GM23338 (cell line): ENCODE measurements at regions not wholly inside any gene's neighbourhood (a gene's known extent, or its start where the extent isn't known, plus 50 kb on each side); places are given as distances from the start of the nearest gene placed in this dataset.

ENCODE experiments used
- CREB1 ChIP-seq: fragments of 250-450 bp; sonication (Bioruptor Pico); IDR thresholded peaks from 2 replicates; pipeline ENCODE4 v1.5.0; 2020; ENCODE audit warnings: low read depth, mild to moderate bottlenecking, moderate library complexity
- EZH2 ChIP-seq: fragments of 200-600 bp; sonication (generic); IDR thresholded peaks from one replicate; pipeline ENCODE4 v1.8.0; 2017; ENCODE audit warnings: antibody characterized with exemption, mild to moderate bottlenecking, low read depth; ENCODE audit not compliant: unreplicated experiment
- EZH2phosphoT487 ChIP-seq: fragments of 200-600 bp; sonication (generic); IDR thresholded peaks from one replicate; pipeline ENCODE4 v1.8.1; 2018; ENCODE audit warnings: antibody characterized with exemption; ENCODE audit not compliant: unreplicated experiment
- JUNB ChIP-seq: IDR thresholded peaks from one replicate; pipeline ENCODE4 v1.6.1; 2016; ENCODE audit warnings: antibody characterized with exemption; ENCODE audit not compliant: unreplicated experiment
- NANOG ChIP-seq: IDR thresholded peaks from 2 replicates; pipeline ENCODE4 v1.6.1; 2016; ENCODE audit warnings: antibody characterized with exemption, borderline replicate concordance
- POLR2AphosphoS5 ChIP-seq: IDR thresholded peaks from 2 replicates; pipeline ENCODE4 v1.6.1; 2016; ENCODE audit warnings: antibody characterized with exemption, low read depth
- ZNF114 ChIP-seq: fragments of 250-450 bp; sonication (Bioruptor Pico); IDR thresholded peaks from 2 replicates; pipeline ENCODE4 v1.5.0; 2020; ENCODE audit warnings: mild to moderate bottlenecking, moderate library complexity
- ZNF331 ChIP-seq: fragments of 250-450 bp; sonication (Bioruptor Pico); IDR thresholded peaks from 2 replicates; pipeline ENCODE4 v1.5.0; 2020; ENCODE audit warnings: low read depth, mild to moderate bottlenecking, moderate library complexity
- TF ChIP-seq, protein P1 (sequence below), 2 experiments: fragments of 200-600 bp in 1 of 2; sonication (generic) in 1 of 2; conservative IDR thresholded peaks; 2 replicates each; pipeline versions ENCODE4 v1.5.1 to v1.6.1; 2016 to 2017; ENCODE audit warnings: antibody characterized with exemption in 2 of 2, low read depth in 2 of 2, mild to moderate bottlenecking in 2 of 2, moderate library complexity in 1 of 2
- TF ChIP-seq, protein P2 (sequence below): fragments of 250-450 bp; sonication (Bioruptor Pico); IDR thresholded peaks from 2 replicates; pipeline ENCODE4 v1.5.0; 2020; ENCODE audit warnings: mild to moderate bottlenecking, moderate library complexity
- TF ChIP-seq, protein P3 (sequence below): IDR thresholded peaks from 2 replicates; pipeline ENCODE4 v1.6.1; 2016; ENCODE audit warnings: antibody characterized with exemption
- TF ChIP-seq, protein P4 (sequence below): IDR thresholded peaks from one replicate; pipeline ENCODE4 v1.6.1; 2018; ENCODE audit warnings: antibody characterized with exemption; ENCODE audit not compliant: unreplicated experiment

DNA sequence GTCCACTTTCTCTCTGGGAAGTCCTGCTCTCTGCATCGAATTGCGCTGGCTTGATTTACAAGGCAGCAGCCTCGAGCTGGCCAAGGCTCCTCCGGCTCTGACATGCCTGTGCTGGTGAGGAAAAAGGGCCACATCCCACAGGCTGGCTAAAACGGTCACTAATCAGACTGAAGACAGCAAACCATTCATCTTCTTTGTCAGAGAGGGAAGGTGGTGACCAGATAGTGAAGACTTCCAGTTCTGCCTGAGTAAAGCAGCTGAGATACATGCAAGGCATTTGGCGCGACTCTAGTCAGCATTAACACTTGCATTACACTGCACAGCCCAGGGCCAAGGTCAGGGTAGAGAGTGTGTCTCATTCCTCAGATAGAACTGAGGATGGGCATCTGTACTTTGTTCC lies 203.2 kb upstream of the MAP3K7 start:
- TF ChIP-seq, protein P1, sequence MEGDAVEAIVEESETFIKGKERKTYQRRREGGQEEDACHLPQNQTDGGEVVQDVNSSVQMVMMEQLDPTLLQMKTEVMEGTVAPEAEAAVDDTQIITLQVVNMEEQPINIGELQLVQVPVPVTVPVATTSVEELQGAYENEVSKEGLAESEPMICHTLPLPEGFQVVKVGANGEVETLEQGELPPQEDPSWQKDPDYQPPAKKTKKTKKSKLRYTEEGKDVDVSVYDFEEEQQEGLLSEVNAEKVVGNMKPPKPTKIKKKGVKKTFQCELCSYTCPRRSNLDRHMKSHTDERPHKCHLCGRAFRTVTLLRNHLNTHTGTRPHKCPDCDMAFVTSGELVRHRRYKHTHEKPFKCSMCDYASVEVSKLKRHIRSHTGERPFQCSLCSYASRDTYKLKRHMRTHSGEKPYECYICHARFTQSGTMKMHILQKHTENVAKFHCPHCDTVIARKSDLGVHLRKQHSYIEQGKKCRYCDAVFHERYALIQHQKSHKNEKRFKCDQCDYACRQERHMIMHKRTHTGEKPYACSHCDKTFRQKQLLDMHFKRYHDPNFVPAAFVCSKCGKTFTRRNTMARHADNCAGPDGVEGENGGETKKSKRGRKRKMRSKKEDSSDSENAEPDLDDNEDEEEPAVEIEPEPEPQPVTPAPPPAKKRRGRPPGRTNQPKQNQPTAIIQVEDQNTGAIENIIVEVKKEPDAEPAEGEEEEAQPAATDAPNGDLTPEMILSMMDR (conservative IDR thresholded peaks at IDR 0.05; ENCODE audit: low read depth in 2 of 2), result no peak
- no peak for TF ChIP-seq EZH2
- no peak for TF ChIP-seq JUNB
- TF ChIP-seq, protein P2, sequence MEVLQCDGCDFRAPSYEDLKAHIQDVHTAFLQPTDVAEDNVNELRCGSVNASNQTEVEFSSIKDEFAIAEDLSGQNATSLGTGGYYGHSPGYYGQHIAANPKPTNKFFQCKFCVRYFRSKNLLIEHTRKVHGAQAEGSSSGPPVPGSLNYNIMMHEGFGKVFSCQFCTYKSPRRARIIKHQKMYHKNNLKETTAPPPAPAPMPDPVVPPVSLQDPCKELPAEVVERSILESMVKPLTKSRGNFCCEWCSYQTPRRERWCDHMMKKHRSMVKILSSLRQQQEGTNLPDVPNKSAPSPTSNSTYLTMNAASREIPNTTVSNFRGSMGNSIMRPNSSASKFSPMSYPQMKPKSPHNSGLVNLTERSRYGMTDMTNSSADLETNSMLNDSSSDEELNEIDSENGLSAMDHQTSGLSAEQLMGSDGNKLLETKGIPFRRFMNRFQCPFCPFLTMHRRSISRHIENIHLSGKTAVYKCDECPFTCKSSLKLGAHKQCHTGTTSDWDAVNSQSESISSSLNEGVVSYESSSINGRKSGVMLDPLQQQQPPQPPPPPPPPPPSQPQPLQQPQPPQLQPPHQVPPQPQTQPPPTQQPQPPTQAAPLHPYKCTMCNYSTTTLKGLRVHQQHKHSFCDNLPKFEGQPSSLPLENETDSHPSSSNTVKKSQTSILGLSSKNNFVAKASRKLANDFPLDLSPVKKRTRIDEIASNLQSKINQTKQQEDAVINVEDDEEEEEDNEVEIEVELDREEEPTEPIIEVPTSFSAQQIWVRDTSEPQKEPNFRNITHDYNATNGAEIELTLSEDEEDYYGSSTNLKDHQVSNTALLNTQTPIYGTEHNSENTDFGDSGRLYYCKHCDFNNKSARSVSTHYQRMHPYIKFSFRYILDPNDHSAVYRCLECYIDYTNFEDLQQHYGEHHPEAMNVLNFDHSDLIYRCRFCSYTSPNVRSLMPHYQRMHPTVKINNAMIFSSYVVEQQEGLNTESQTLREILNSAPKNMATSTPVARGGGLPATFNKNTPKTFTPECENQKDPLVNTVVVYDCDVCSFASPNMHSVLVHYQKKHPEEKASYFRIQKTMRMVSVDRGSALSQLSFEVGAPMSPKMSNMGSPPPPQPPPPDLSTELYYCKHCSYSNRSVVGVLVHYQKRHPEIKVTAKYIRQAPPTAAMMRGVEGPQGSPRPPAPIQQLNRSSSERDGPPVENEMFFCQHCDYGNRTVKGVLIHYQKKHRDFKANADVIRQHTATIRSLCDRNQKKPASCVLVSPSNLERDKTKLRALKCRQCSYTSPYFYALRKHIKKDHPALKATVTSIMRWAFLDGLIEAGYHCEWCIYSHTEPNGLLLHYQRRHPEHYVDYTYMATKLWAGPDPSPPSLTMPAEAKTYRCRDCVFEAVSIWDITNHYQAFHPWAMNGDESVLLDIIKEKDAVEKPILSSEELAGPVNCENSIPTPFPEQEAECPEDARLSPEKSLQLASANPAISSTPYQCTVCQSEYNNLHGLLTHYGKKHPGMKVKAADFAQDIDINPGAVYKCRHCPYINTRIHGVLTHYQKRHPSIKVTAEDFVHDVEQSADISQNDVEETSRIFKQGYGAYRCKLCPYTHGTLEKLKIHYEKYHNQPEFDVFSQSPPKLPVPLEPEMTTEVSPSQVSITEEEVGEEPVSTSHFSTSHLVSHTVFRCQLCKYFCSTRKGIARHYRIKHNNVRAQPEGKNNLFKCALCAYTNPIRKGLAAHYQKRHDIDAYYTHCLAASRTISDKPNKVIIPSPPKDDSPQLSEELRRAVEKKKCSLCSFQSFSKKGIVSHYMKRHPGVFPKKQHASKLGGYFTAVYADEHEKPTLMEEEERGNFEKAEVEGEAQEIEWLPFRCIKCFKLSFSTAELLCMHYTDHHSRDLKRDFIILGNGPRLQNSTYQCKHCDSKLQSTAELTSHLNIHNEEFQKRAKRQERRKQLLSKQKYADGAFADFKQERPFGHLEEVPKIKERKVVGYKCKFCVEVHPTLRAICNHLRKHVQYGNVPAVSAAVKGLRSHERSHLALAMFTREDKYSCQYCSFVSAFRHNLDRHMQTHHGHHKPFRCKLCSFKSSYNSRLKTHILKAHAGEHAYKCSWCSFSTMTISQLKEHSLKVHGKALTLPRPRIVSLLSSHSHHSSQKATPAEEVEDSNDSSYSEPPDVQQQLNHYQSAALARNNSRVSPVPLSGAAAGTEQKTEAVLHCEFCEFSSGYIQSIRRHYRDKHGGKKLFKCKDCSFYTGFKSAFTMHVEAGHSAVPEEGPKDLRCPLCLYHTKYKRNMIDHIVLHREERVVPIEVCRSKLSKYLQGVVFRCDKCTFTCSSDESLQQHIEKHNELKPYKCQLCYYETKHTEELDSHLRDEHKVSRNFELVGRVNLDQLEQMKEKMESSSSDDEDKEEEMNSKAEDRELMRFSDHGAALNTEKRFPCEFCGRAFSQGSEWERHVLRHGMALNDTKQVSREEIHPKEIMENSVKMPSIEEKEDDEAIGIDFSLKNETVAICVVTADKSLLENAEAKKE (CRISPR knock-in tag), result no peak
- TF ChIP-seq, protein P3, sequence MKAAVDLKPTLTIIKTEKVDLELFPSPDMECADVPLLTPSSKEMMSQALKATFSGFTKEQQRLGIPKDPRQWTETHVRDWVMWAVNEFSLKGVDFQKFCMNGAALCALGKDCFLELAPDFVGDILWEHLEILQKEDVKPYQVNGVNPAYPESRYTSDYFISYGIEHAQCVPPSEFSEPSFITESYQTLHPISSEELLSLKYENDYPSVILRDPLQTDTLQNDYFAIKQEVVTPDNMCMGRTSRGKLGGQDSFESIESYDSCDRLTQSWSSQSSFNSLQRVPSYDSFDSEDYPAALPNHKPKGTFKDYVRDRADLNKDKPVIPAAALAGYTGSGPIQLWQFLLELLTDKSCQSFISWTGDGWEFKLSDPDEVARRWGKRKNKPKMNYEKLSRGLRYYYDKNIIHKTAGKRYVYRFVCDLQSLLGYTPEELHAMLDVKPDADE, result no peak
- no peak for TF ChIP-seq POLR2AphosphoS5
- TF ChIP-seq, protein P4, sequence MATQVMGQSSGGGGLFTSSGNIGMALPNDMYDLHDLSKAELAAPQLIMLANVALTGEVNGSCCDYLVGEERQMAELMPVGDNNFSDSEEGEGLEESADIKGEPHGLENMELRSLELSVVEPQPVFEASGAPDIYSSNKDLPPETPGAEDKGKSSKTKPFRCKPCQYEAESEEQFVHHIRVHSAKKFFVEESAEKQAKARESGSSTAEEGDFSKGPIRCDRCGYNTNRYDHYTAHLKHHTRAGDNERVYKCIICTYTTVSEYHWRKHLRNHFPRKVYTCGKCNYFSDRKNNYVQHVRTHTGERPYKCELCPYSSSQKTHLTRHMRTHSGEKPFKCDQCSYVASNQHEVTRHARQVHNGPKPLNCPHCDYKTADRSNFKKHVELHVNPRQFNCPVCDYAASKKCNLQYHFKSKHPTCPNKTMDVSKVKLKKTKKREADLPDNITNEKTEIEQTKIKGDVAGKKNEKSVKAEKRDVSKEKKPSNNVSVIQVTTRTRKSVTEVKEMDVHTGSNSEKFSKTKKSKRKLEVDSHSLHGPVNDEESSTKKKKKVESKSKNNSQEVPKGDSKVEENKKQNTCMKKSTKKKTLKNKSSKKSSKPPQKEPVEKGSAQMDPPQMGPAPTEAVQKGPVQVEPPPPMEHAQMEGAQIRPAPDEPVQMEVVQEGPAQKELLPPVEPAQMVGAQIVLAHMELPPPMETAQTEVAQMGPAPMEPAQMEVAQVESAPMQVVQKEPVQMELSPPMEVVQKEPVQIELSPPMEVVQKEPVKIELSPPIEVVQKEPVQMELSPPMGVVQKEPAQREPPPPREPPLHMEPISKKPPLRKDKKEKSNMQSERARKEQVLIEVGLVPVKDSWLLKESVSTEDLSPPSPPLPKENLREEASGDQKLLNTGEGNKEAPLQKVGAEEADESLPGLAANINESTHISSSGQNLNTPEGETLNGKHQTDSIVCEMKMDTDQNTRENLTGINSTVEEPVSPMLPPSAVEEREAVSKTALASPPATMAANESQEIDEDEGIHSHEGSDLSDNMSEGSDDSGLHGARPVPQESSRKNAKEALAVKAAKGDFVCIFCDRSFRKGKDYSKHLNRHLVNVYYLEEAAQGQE, result no peak
- TF ChIP-seq EZH2phosphoT487, result no peak
- TF ChIP-seq CREB1, result no peak
- no peak for TF ChIP-seq ZNF114 (CRISPR knock-in tag)
- TF ChIP-seq ZNF331, result no peak
- TF ChIP-seq NANOG, result no peak
